Thyroid gland (tissue), 4 donors: ENCODE measurements at regions not wholly inside any gene's neighbourhood (a gene's known extent, or its start where the extent isn't known, plus 50 kb on each side); places are given as distances from the start of the nearest gene placed in this dataset.
"Not testable (repeated sequence)": the region's sequence is repeated elsewhere in the genome, so short reads cannot be mapped to it uniquely, and the experiment has no call there.

Experiments
- DNase-seq, 2 donors: peaks; one replicate each; pipeline ENCODE4 v3.0.0-alpha.2; 2019
- H3K27ac ChIP-seq, 3 donors: fragments of 200-600 bp; sonication (generic); 1 replicate in 2 of 3; 2 replicates in 1 of 3; pipeline ENCODE4 v1.5.1; 2016 to 2019; ENCODE audit warnings: mild to moderate bottlenecking in 1 of 3, moderate library complexity in 1 of 3
- H3K27me3 ChIP-seq: fragments of 200-600 bp; sonication (generic); one replicate; pipeline ENCODE4 v1.5.1; 2019
- H3K36me3 ChIP-seq, 2 donors: fragments of 200-600 bp; sonication (generic); one replicate each; pipeline ENCODE4 v1.5.1; 2016 to 2019
- H3K4me1 ChIP-seq, 2 donors: fragments of 200-600 bp; sonication (generic); one replicate each; pipeline ENCODE4 v1.5.1; 2017 to 2019
- H3K4me3 ChIP-seq, 3 donors: fragments of 200-600 bp; sonication (generic); replicated peaks in 1 of 3; 1 replicate in 2 of 3; 2 replicates in 1 of 3; pipeline ENCODE4 v1.5.1; 2016; ENCODE audit warnings: mild to moderate bottlenecking in 1 of 3
- H3K9me3 ChIP-seq: fragments of 200-600 bp; sonication (generic); one replicate; pipeline ENCODE4 v1.5.1; 2017
- POLR2A ChIP-seq, 2 donors: fragments of 450-650 bp; IDR thresholded peaks; one replicate each; pipeline ENCODE4 v1.6.1; 2017; ENCODE audit warnings: antibody characterized with exemption in 2 of 2, mild to moderate bottlenecking in 2 of 2, moderate library complexity in 1 of 2
- WGBS, 2 donors: methylation state at CpG; one replicate each; pipeline ENCODE4 v1.1.5; 2017; 5-methylcytosine and 5-hydroxymethylcytosine counted together
- intact Hi-C: fragments of 100-400 bp; cut with DNase I; formaldehyde crosslinking; loops from one replicate; pipeline ENCODE4 v1.15.1; 2023
- TF ChIP-seq, protein P1 (sequence below), 6 experiments: fragments of 200-600 bp in 3 of 6; fragments of 450-650 bp in 3 of 6; sonication (generic) in 3 of 6; IDR thresholded peaks; one replicate each; pipeline ENCODE4 v1.5.1; 2016 to 2019; ENCODE audit warnings: antibody characterized with exemption in 6 of 6, mild to moderate bottlenecking in 2 of 6, inconsistent platforms in 1 of 6, moderate library complexity in 1 of 6

DNA sequence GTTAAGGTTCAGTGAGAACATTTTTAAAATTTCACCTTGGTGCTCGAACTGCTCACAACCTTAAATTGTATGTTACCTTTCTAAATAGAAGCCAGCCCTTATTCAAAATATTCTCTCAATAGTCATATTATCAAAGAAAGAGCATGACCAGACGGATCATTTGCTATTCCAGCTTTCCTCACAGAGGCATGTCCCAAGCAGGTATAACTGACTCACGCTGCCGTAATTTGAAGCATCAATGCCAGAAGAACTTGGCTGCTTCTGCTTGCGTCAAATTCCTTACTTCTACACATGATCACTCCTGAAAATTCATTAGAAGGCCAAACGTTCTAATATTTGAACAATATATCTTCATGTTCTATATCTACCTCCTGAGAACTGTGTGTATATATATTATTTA lies 69.5 kb upstream of the VGLL4 start:
- Histone ChIP-seq H3K4me3 (no peak overlapping the region), H3K36me3 (no peaks in the 10 kb centered on the region), H3K9me3 (no peaks in the 10 kb centered on the region), H3K4me1 (peaks cover 15 to 22% of the 10 kb centered on the region in 2 donors), H3K27ac (no peak overlapping the region), H3K27me3 (no peaks in the 10 kb centered on the region)
- no peak for DNase-seq
- 86 to 88% methylated on average over 6 of the region's 6 CpGs for WGBS, 2 donors
- intact Hi-C loops: no loop called here
- TF ChIP-seq, protein P1, sequence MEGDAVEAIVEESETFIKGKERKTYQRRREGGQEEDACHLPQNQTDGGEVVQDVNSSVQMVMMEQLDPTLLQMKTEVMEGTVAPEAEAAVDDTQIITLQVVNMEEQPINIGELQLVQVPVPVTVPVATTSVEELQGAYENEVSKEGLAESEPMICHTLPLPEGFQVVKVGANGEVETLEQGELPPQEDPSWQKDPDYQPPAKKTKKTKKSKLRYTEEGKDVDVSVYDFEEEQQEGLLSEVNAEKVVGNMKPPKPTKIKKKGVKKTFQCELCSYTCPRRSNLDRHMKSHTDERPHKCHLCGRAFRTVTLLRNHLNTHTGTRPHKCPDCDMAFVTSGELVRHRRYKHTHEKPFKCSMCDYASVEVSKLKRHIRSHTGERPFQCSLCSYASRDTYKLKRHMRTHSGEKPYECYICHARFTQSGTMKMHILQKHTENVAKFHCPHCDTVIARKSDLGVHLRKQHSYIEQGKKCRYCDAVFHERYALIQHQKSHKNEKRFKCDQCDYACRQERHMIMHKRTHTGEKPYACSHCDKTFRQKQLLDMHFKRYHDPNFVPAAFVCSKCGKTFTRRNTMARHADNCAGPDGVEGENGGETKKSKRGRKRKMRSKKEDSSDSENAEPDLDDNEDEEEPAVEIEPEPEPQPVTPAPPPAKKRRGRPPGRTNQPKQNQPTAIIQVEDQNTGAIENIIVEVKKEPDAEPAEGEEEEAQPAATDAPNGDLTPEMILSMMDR (IDR thresholded peaks at IDR 0.05): no peak
- no peak for TF ChIP-seq POLR2A (IDR thresholded peaks at IDR 0.05)

DNA sequence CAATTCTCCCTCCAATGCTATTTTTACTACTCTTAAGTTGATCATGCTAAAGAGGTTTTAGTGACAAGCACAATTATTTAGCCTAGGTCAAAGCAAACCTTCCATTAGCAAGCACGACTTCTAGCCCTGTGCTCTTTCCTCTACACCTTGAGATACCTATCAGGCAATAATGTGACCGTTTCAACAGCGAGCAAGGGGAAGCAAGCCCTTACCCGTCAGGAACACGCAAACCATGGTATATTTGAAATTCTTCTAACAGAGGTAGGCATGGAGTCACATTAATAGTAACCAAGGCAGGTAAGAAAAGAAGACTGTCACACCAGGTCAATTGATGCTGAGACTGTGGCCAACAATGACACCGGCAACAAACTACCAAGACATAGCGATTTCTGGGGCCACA lies 68.9 kb upstream of the VGLL4 start:
- H3K27me3 ChIP-seq: no peaks in the 10 kb centered on the region
- TF ChIP-seq, protein P1 (IDR thresholded peaks at IDR 0.05): no peak
- TF ChIP-seq POLR2A (IDR thresholded peaks at IDR 0.05): no peak
- no peak for DNase-seq
- 88 to 94% methylated on average over 7 of the region's 7 CpGs for WGBS, 2 donors
- H3K9me3 ChIP-seq: no peaks in the 10 kb centered on the region
- H3K36me3 ChIP-seq: no peaks in the 10 kb centered on the region
- no peak overlapping the region for H3K4me3 ChIP-seq
- no peak overlapping the region for H3K27ac ChIP-seq
- intact Hi-C loops: no loop called here
- peaks cover 10 to 17% of the 10 kb centered on the region in 2 donors for H3K4me1 ChIP-seq

GRCh38 chr3:11711876-11712275 lies 68.2 kb upstream of the VGLL4 start:
- intact Hi-C loops: no loop called here
- no peak overlapping the region for H3K27ac ChIP-seq

GRCh38 chr3:11709782-11710181 lies 66.1 kb upstream of the VGLL4 start:
- H3K27ac ChIP-seq: no peak overlapping the region
- H3K4me1 ChIP-seq: no peaks in the 10 kb centered on the region
- no peaks in the 10 kb centered on the region for H3K27me3 ChIP-seq
- H3K4me3 ChIP-seq: no peak overlapping the region
- WGBS, 2 donors: 97 to 98% methylated on average over 3 of the region's 3 CpGs
- H3K9me3 ChIP-seq: no peaks in the 10 kb centered on the region
- H3K36me3 ChIP-seq: no peaks in the 10 kb centered on the region
- DNase-seq: no peak
- TF ChIP-seq POLR2A (IDR thresholded peaks at IDR 0.05): no peak
- TF ChIP-seq, protein P1 (IDR thresholded peaks at IDR 0.05): no peak
- intact Hi-C loops: no loop called here

More at GRCh38 chr3:11711876-11712275, 68.2 kb upstream of the VGLL4 start:
- WGBS, 2 donors: 82 to 84% methylated on average over 5 of the region's 5 CpGs
- no peak for TF ChIP-seq POLR2A (IDR thresholded peaks at IDR 0.05)
- TF ChIP-seq, protein P1 (IDR thresholded peaks at IDR 0.05): no peak
- H3K9me3 ChIP-seq: no peaks in the 10 kb centered on the region
- DNase-seq: no peak
- no peak overlapping the region for H3K4me3 ChIP-seq
- H3K36me3 ChIP-seq: no peaks in the 10 kb centered on the region
- H3K27me3 ChIP-seq: no peaks in the 10 kb centered on the region
- peaks cover 5 to 9% of the 10 kb centered on the region in 2 donors for H3K4me1 ChIP-seq

DNA sequence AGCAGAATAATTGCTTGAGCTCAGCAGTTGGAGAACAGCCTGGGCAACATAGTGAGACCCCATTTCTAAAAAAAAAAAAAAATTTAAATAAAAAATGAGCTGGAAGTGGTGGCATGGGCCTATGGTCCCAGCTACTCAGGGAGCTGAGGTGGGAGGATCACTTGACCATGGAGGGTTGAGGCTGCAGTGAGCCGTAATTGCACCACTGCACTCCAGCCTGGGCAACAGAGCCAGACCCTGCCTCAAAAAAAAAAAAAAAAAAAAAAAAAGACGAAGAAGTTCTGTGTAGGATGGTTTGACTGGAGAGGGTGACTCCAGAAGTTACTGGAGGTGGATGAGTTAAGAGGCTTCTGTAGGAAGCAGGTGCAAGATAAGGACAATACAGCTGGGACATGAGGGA lies 63.4 kb upstream of the VGLL4 start:
- H3K27ac ChIP-seq, H3K36me3 ChIP-seq, H3K4me3 ChIP-seq, DNase-seq, intact Hi-C loops, H3K27me3 ChIP-seq, H3K9me3 ChIP-seq, H3K4me1 ChIP-seq: not testable (repeated sequence)
- 90 to 94% methylated on average over 2 of the region's 2 CpGs for WGBS, 2 donors

DNA sequence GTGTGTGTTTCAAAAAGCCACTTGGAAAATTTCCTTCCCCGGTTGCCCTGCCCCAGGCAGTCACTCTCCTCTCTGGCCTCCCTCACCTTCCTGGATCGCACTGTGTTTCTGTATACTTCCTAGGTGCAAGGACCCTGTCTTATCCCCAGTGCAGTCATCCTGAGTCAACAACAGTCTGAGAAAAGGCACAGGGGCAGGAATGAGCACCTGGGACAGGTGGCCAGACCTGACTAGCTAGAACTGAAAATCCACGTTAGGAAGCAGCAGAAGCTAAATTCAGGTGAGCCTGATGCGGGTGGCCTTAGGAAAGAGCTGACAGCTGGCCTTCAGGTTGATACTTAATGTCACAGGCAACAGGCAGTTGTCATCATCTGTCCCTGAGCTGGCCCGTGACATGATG lies 62.9 kb upstream of the VGLL4 start:
- intact Hi-C loops: no loop called here
- no peaks in the 10 kb centered on the region for H3K27me3 ChIP-seq

More for the DNA sequence above, 62.9 kb upstream of the VGLL4 start:
- Histone ChIP-seq H3K36me3 (no peaks in the 10 kb centered on the region), H3K4me3 (no peak overlapping the region), H3K4me1 (no peaks in the 10 kb centered on the region), H3K27ac (no peak overlapping the region), H3K9me3 (no peaks in the 10 kb centered on the region)
- no peak for DNase-seq
- 90 to 97% methylated on average over 5 of the region's 5 CpGs for WGBS, 2 donors
- no peak for TF ChIP-seq POLR2A (IDR thresholded peaks at IDR 0.05)
- TF ChIP-seq, protein P1 (IDR thresholded peaks at IDR 0.05): no peak
